ENCODE measurements at regions not wholly inside any gene's neighbourhood (a gene's known extent, or its start where the extent isn't known, plus 50 kb on each side); places are given as distances from the start of the nearest gene placed in this dataset.

DNA sequence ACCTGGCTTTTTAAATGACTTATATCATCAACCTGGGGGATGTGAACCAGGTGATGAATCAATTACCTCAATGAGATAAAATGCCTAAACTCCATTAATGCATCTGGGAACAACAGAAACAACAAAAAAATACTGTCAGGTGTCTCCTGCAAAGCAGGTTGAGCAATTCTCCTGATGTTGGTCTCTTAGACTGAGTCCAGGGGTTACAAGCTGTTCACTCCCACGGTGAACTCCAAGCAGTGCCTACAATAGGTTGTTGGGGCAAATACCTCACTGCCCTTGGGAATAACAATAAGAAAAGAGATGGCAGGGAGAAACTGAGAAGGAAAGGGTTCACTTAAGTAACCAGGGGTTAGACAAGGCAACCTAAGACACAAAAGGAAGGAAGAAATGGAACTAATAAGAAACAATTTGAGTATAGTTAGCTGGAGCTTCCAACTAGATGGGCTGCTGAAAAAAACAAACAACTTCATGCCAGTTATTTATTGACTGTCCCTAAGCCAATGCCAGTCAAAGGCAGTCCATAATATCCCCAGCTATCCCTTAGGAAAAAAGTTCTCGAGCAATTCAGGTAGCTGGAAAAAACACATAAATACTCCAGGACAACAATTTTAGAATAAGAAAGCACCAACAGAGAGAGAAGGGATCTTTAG is 97.6 kb upstream of the MAGI3 start:
- Histone ChIP-seq H3K23me2 (ENCODE audit: insufficient read length, low read depth, low read length, poor library complexity, severe bottlenecking) (no peaks in the 10 kb centered on the region), H3K4me2 (ENCODE audit: insufficient read depth, insufficient read length, low read length) (no peak overlapping the region), H2AK5ac (ENCODE audit: insufficient read length, low read length) (no peak overlapping the region), H2BK5ac (ENCODE audit: insufficient read length, low read length) (no peak overlapping the region), H3K4ac (ENCODE audit: low read depth, low read length) (no peak overlapping the region), H3K9me3 (ENCODE audit: control insufficient read depth, low read depth, low read length) (no peaks in the 10 kb centered on the region), H2BK12ac (ENCODE audit: insufficient read length, low read depth, low read length) (no peak overlapping the region), H2BK20ac (ENCODE audit: low read depth, low read length, poor library complexity, severe bottlenecking) (no peak overlapping the region), H4K20me1 (ENCODE audit: control insufficient read depth, insufficient read depth, insufficient read length) (no peaks in the 10 kb centered on the region), H3K27ac (ENCODE audit: insufficient read length, low read depth, low read length) (no peak overlapping the region), H3K4me1 (ENCODE audit: insufficient read depth, low read length) (no peaks in the 10 kb centered on the region), H3K56ac (ENCODE audit: insufficient read length, low read depth, low read length) (no peak overlapping the region), H3K79me2 (ENCODE audit: insufficient read depth, low read length) (no peaks in the 10 kb centered on the region), H2BK120ac (ENCODE audit: low read depth, low read length, poor library complexity, severe bottlenecking) (no peak overlapping the region), H2BK15ac (ENCODE audit: low read depth, low read length) (no peak overlapping the region), H3K14ac (ENCODE audit: insufficient read depth, low read length) (no peak overlapping the region), H3T11ph (ENCODE audit: low read length) (no peak overlapping the region), H3K18ac (ENCODE audit: insufficient read length, low read depth, low read length) (no peak overlapping the region), H2AFZ (ENCODE audit: low read length) (no peak overlapping the region), H4K91ac (ENCODE audit: insufficient read length, low read depth, low read length) (no peak overlapping the region), H4K8ac (replicated peaks; ENCODE audit: insufficient read length, low read depth, low read length) (no peak overlapping the region), H3K23ac (ENCODE audit: insufficient read length, low read depth, low read length) (no peak overlapping the region), H4K5ac (ENCODE audit: insufficient read length, low read depth, low read length) (no peak overlapping the region), H3K9ac (ENCODE audit: extremely low read depth, insufficient read length, low read length) (no peak overlapping the region), H3K79me1 (ENCODE audit: insufficient read depth, low read depth, low read length, poor library complexity, severe bottlenecking) (no peaks in the 10 kb centered on the region), H3K27me3 (ENCODE audit: insufficient read depth, low read length) (no peaks in the 10 kb centered on the region)
- Mint-ChIP-seq H3K36me3 (ENCODE audit: insufficient read depth in 1 of 3, low read depth in 3 of 3) (no peaks in the 10 kb centered on the region), H3K27ac (peak overlapping the region in 2 of 3 experiments; percentile 36 to 96; a peak in 1 of 7 replicates), H3K4me3 (no peak overlapping the region), H3K27me3 (ENCODE audit: low read depth) (peaks cover 3% of the 10 kb centered on the region), H3K9me3 (no peaks in the 10 kb centered on the region), H3K4me1 (peaks cover 2 to 6% of the 10 kb centered on the region in 2 experiments)
- no CpG with 5 or more reads among the region's 2 CpGs for WGBS (ENCODE audit: extremely low coverage, insufficient read length, low lambda C conversion rate)
- no peak for DNase-seq
- TF ChIP-seq, protein P1, sequence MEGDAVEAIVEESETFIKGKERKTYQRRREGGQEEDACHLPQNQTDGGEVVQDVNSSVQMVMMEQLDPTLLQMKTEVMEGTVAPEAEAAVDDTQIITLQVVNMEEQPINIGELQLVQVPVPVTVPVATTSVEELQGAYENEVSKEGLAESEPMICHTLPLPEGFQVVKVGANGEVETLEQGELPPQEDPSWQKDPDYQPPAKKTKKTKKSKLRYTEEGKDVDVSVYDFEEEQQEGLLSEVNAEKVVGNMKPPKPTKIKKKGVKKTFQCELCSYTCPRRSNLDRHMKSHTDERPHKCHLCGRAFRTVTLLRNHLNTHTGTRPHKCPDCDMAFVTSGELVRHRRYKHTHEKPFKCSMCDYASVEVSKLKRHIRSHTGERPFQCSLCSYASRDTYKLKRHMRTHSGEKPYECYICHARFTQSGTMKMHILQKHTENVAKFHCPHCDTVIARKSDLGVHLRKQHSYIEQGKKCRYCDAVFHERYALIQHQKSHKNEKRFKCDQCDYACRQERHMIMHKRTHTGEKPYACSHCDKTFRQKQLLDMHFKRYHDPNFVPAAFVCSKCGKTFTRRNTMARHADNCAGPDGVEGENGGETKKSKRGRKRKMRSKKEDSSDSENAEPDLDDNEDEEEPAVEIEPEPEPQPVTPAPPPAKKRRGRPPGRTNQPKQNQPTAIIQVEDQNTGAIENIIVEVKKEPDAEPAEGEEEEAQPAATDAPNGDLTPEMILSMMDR (conservative IDR thresholded peaks at IDR 0.05) = no peak
